ENCODE measurements at regions not wholly inside any gene's neighbourhood (a gene's known extent, or its start where the extent isn't known, plus 50 kb on each side); places are given as distances from the start of the nearest gene placed in this dataset.
"Not testable (repeated sequence)": the region's sequence is repeated elsewhere in the genome, so short reads cannot be mapped to it uniquely, and the experiment has no call there.

DNA sequence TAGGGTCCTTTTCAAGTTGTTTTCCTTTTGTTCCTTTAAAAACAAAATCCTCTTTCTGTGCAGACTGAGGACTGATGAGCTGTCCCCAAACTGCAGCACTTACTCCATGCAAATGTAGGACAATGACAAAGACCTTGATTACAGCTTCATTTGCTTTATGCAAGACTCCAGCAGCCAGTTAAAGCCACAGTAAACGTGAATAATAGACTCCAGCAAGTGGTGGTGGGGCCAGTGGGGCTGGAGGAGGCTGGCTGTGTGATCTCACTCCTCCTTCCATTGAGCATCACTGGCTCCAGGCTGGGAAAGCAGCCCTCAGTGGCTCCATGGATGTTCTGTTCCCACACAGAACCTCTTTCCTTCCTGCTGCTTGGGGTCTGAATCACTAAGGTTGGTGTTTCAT is 306.0 kb upstream of the CELF4 start:
- no peak for DNase-seq (ENCODE audit: low spot score)

DNA sequence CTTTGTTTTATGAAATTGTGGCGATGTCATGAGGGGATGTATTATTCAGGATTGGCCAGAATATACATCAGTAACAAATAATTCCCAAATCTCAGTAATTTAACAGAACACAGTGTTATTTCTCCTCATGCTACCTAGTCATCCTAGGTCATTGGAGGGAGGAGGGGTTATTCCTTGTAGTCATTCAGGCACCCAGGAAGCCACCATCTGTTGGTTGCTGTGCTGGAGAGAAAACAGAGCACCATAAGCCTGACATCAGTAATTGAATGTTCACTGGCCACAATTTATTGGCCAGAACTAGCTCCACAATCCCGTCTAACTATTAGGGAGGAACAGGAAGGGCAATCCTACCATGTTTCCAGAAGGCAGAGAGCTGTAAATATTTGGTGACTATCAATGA is 303.5 kb upstream of the CELF4 start:
- no peak for DNase-seq (ENCODE audit: low spot score)

DNA sequence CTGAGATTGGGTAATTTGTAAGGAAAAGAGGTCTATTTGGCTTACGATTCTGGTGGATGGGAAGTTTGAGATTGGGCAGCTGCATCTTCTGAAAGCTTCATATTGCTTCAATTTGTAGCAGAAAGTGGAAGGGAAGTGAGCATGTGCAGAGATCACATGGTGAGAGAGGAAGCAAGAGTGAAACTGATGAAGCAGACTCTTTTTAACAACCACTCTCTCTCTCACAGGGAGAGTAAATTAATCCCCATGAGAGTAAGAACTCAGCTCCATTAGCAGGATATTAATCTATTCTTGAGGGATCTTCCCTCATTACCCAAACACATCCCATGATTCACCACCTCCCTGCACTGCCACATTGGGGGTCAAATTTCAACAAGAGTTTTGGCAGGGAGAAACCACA is 298.5 kb upstream of the CELF4 start:
- DNase-seq (ENCODE audit: low spot score) = no peak

DNA sequence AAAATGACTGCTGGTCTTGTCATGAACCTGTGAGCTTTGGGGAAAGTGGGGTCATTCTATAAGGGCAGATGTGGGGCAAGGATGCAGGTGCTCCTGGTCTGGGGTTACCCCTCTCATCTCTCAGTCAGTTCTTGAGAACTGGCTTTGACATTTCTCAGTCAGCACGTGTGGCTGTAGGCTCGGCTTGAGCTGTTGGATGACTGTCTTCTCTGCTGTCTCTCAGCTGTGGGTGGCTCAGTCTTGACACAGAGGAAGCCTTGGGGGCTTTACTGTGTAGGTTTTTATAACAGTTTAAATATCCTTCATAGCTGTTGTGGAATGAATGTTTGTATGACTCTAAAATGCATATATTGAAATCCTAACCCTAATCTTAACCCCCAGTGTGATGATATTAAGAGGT is 296.4 kb upstream of the CELF4 start:
- DNase-seq (ENCODE audit: low spot score) = no peak

DNA sequence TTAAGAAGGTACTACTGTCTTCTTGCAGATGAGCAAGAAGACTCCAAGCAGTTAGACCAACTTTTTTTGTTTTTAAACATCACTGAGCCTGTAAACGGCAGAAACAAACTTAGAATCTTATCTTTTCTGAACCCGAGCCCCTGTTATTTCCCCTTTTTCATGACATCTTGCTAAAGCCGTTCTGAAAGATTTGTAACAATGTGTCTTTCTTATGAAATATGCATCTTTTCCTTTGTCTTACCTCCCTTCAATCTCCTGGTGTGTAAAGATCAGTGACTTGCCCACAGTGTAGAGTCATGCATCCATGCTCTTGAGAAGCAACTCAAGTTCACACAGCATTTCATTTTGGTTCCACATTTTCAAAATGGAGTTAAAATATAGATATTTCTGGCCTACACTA is 288.8 kb upstream of the CELF4 start:
- DNase-seq (ENCODE audit: low spot score) = no peak

DNA sequence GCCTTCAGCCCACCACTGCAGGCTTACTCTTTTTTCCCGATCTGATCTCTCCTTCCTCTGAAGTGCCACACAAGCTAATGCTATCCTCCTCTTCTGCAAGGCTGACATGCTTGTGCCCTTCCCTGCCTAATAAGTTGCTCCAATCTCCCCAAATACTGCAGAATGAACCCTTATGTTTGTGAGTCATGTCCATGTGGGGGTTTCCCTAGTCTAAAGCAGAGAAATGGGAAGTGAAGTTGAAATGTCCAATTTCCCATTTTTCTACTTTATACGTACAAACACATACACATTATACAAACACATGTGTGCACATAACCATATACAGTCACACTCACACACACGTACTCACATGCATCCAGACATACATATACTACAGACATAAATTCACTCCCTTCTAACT is 288.1 kb upstream of the CELF4 start:
- no peak for DNase-seq (ENCODE audit: low spot score)

DNA sequence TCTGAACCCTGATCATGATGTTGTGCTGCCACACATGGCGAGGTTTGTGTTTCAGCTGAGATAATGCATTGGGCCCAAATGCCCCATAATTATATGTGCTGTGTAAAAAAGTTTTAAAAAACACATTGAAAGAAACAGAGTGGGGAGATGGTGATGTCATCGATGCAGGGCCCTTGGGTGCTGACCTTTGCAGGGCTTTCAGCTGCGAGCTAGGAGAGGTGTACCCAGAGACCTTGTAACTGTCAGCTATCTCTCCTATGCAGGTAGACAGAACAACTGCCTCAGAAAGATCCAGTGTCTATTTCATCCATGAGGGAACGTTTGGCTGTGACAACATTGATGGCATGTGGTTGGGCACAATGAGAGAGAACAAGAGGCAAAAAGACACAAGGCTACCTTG is 286.9 kb upstream of the CELF4 start:
- DNase-seq (ENCODE audit: low spot score) = no peak

DNA sequence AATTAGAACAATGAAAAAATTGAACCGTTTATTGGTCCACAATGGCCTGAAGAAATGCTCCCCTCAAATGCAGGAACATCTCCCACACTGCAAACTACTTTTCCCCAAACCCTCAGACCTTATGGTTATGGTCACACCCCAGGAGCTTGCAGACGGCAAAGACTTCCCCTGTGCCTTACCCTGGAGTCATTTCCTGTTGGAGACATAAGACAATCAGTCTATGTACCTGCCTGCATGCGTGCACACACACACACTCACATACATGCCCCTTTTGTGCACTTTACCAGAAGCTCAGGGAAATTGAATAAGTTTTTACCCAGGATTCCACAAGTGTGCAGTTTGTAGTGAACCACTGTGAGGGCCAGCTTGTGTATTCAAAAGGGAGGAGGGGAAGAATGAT is 281.9 kb upstream of the CELF4 start:
- DNase-seq (ENCODE audit: low spot score) = no peak

DNA sequence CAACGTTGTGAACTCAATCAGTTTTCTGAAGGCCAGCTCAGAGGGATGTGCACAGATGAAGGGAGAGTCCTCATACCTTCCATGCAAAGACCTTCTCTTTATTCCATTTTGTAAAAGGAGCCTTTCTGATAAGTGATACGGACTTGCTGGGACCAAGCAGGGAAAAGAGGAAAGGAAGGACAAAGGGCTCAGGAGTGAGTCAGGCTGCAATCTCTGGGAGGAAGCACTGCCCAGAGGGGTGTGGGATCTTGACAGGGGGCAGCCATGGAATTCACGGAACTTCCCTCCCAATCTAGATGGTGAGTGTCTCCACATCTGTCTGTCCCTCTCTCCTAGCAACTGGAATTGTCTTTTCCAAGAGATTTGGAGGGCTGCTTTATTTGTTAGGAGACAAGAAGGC is 281.4 kb upstream of the CELF4 start:
- DNase-seq (ENCODE audit: low spot score) = no peak

DNA sequence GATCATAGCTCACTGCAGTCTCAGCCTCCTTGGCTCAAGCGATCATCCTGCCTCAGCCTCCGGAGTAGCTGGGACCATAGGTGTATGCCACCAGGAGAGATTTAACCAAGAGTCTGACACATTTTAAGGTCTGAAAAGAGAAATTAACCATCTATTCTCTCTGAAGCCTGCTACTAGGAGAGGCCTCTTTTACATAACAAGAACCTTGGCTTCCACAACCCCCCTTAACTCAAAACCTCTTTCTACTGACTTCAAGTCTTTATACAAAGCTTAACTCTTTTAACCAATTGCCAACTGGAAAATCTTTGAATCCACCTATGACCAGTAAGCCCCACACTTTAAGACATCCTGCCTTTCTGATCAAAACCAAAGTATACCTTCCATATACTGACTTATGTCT is 279.9 kb upstream of the CELF4 start:
- DNase-seq (ENCODE audit: low spot score) = no peak

DNA sequence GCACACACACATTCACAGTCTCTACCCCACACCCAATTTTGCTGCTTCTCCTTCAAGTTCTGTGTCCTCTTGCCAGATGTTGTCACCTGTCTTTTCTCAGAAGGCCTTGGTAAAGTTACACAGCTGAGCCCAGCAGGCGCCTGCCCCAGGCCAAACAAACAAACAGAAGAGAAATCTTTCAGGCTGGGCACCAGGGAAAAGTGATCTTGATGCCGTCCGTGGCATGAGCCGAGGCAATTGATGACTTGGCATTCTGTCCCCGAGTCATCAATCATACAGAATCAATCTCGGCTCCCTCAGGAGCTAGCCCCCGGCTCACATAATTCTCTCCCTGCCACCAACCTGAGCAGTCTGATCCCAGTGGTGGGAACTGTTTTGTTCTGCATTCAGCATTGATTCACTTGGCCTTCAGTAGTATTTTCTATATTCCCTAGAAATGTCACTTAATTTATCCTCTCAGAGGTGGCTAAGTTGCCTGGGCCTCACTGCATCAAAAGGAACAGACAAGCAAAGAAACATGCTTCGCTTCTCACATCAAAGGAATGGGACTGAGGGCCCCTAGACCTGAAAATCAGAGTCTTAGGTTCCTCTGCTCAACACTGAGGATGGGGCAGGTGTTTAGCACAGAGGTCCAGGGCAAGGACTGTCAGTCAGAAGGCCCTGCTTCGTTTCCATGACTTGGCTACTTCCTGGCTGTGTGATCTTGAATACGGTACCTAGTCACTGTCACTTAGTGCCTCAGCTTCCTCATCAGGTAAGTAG is 278.8 kb upstream of the CELF4 start:
- DNase-seq (ENCODE audit: low spot score) = no peak

DNA sequence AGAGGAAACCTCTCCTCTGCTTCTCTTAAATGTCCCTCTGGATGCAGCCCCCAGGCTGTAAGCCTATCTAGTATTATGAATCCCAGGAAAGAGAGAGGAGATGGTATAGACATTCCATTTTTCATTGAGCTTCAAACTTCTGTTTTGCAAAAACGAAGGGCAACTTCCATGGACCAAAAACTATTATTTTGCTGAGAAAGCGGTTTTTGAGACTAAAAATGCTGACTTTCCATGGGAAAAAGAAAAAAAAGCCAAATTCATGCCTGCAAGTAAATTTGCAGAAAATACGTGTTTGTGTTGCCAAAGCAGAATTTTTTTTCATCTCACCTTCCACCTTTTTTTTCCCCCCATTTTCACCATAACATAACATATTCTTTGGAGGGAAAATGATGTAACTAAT is 272.5 kb upstream of the CELF4 start:
- no peak for DNase-seq (ENCODE audit: low spot score)

DNA sequence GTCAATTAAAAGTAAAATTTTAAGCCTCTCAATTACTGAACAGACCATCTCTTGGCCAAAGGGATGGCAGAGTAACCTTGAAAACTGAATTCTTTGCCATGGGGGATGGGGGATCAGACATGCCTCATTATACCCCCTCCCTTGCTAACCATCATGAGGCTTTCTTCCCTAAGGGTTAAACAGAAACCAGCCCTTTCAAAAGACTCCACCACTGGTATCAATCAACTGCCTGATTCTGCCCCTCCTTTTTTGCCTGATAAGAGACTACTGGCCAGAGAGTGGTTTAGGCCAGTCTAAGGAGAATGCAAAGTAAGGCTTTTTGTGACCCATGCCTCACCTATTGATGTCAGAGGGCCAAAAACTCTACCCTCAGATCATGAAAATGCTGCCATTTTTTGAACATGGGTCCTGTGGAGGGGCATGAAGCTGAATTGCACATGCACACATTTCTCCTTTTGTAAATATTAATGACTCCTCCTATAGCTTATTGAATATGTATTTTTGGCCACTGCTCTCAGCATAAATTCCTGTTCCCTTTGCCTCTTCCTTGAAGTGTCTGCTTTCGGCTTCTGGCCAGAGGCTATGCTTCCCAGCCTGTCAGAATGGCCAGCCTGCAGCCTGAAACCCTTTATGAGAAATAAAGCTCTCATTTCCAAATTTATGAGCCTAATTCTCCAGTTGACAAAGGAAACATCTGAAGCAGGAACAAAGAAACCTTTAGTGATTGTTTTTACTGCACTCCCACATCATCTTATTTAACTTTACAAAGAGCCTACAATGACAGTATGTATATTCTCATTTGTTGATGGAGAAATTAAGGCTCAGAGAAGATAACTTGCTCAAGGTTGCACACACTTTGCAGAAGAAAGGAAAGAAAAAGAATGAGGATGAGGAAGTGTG is 270.7 kb upstream of the CELF4 start:
- DNase-seq (ENCODE audit: low spot score) = no peak

DNA sequence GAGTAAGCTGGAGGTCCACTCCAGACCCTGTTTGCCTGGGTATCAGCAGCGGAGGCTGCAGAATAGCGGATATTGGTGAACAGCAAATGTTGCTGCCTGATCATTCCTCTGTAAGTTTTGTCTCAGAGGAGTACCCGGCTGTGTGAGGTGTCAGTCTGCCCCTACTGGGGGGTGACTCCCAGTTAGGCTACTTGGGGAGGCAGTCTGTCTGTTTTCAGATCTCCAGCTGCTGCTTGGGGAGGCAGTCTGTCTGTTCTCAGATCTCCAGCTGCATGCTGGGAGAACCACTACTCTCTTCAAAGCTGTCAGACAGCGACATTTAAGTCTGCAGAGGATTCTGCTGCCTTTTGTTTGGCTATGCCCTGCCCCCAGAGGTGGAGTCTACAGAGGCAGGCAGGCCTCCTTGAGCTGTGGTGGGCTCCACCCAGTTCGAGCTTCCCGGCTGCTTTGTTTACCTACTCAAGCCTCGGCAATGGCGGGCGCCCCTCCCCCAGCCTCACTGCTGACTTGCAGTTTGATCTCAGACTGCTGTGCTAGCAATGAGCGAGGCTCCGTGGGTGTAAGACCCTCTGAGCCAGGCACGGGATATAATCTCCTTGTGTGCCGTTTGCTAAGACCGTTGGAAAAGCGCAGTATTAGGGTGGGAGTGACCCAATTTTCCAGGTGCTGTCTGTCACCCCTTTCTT is 266.6 kb upstream of the CELF4 start:
- DNase-seq (ENCODE audit: low spot score) = not testable (repeated sequence)

DNA sequence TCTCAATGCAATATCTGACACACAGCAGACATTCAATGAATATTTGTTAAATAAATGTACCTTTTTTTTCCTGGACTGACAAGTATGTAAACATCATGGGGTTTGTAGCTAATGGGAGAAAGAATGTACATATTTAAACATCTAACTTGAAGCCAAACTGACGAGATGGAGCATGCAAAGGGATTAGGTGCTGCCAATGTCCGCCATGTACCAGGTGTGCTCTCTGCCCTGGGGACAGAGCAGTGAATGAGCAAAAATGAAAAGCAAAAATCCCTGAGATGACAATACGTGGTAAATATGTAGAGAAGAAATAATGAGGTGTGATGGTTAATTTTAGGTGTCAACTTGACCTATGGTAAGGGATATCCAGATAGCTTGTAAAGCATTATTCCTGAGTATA is 247.4 kb upstream of the CELF4 start:
- no peak for DNase-seq (ENCODE audit: low spot score)

DNA sequence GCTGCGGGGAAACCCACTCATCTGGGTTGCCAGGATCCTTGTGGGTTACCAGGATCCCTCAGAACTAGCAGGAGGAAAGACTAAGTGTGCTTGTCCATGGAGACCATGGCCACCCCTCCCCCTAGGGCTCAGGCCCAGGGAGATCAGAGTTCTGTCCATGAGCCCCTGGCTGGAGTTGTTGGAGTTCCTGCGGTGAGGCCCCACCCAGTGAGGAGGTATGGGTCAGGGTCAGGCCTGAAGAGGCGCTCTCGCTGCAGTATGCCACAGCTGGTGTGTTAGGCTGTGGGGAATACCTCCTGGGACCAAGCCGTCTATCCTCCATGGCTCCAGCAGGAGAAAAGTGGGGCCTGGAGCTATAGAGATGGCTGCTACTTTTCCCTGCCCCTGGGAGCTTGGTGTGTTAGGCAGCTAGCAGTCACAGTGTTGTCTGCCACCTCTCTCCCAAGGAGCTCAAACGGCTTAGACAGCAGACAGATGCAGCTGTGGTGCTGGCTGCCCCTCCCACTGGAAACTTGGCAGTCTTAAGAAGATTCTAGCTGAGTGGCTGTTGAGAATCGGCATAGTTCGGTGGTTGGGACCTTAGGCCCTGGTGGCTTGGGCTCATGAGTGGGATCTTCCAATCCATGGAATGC is 240.3 kb upstream of the CELF4 start:
- no peak for DNase-seq (ENCODE audit: low spot score)

DNA sequence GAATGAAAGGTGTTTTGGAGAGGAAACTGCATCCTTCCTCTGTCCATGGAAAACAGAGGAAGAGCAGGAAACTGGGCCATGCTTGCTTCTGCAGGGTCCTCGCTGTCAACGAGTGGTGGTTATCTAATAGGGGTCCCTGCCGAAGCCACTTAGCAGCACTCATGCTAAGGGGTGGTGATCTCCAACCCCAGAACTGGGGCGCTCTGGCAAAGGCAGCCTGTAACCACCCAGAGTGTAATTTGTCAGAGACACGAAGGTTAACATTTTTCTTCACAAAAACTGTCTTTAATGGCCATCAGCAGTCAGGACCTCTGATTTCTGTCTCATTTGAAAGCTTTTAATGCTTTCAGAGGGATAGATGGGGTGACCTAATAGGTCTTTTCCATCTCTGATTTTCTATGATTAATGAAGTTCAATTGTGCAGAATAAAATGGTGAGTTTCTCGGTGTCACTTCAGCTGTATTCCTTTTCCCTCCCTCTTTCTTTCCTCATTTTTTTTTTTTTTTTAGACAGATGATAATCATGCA is 231.3 kb upstream of the CELF4 start:
- DNase-seq (ENCODE audit: low spot score) = no peak

DNA sequence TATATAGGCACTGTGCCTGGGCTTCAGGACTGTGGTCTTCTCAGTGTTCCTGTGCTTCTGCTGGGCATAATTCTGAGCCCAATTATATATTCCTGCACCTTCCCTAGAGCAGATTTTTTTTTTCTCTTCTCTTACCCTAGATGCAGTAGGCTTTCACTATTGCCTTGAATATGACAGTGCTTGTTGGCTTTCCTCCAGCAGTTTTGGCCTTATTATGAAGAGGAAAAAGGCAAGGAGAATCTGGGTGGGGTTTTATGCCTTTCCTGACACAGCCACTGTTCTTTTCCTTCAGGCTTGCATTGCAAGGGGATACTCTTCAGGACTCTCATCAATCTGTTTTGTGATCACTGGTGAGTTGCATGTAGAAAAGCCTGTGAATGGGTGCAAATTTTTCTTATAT is 221.9 kb upstream of the CELF4 start:
- DNase-seq (ENCODE audit: low spot score) = no peak

DNA sequence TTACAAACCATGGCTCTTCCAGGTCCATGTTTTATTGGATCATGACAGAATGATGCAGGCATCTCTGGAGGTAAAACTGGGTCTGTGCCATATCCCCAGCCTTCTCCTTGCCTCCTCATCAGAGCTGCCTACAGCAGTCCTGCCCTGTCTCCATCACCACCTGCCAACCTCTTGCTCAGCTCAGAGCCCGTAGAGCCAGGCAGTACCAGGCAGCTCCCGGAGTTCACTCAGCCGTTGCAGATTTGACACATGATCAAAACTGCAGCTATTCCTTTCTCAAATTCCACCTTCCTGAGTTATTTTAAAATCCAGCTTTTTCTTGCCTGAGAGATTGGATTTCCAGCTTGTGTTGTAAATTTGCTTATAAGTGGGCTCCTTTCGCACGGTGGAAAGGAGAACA is 218.2 kb upstream of the CELF4 start:
- DNase-seq (ENCODE audit: low spot score) = no peak

DNA sequence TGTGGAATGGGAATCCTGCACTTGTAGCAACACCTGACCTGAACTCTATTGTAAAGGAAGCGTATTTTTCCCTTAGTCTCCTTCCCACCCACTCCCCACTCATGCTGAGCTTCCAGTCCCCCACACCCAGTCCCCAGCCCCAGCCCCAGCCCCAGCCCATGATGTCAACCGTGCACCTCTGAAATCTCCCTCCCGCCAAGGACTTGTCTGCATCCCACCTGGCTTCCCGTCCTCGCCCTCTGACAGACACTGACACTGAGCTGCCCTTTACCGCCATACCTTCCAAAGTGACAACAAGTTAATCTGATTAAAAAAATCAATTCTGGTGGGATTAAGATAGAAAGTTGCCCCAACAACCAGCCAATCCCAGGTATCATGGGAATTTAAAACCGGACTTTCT is 213.6 kb upstream of the CELF4 start:
- DNase-seq (ENCODE audit: low spot score) = no peak

DNA sequence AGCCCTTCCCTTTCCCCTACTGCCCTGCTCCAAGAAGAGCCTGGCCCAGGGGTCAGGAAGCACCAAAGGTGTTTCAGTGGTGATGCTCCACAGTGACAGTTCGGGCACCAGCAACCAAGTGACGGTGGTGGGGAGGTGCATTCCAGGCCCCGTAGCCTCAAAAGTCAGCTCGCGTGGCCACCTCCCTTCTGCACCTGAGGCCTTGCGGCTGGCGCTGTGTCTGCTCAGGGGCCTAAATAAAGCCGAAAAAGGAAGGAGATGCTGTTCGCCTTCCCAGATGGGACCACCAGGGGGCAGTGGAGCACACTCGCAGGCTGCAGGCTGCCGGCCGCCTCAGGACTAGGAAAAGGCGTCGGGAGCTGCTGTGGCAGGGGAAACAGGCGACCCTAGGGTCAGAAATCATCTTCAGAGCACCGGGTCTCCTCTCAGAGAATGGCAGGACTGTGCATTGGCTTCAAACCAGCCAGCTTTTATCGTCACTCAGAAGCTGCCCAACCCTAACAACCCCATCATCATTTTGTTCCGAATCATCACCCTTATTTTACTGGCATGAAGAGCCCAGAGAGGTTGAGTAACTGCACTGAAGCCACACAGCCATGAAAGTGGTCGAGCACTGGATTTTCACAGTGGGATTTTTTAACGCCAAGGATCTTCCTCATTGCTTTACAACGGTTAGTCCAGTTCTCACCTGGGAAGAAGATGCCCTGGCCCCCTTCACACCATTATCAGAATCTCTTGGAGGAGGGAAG is 213.0 kb upstream of the CELF4 start:
- DNase-seq (ENCODE audit: low spot score) = peak; percentile 63
